ENCODE measurements at regions not wholly inside any gene's neighbourhood (a gene's known extent, or its start where the extent isn't known, plus 50 kb on each side); places are given as distances from the start of the nearest gene placed in this dataset.

- peaks cover 8 to 13% of the 10 kb centered on the region in 2 donors for H3K27me3 Mint-ChIP-seq (ENCODE audit: low read depth in 2 of 2)
- ATAC-seq: no peak
Measured at GRCh38 chr9:7516376-7516775, 283.2 kb downstream of the DMAC1 start.

GRCh38 chr9:7510199-7510598 is 289.4 kb downstream of the DMAC1 start:
- DNase-seq: no peak
- Mint-ChIP-seq H3K4me1 (no peaks in the 10 kb centered on the region), H3K36me3 (no peaks in the 10 kb centered on the region), H3K27ac (no peak overlapping the region), H3K4me3 (no peak overlapping the region), H3K9me3 (no peaks in the 10 kb centered on the region), H3K27me3 (ENCODE audit: low read depth in 2 of 2) (peaks cover 6 to 19% of the 10 kb centered on the region in 2 donors)
- Histone ChIP-seq H3K4me1 (ENCODE audit: control insufficient read depth, insufficient read depth, low read length) (no peaks in the 10 kb centered on the region), H3K27me3 (ENCODE audit: control insufficient read depth, insufficient read depth, low read length) (no peaks in the 10 kb centered on the region), H3K27ac (ENCODE audit: low read length) (no peak overlapping the region), H3K36me3 (ENCODE audit: control insufficient read depth, insufficient read depth, low read length) (no peaks in the 10 kb centered on the region), H3K4me3 (ENCODE audit: low read length) (no peak overlapping the region), H3K9me3 (ENCODE audit: control insufficient read depth, insufficient read depth, low read length) (no peaks in the 10 kb centered on the region)
- ATAC-seq: no peak
- intact Hi-C loops (cut with micrococcal nuclease): loop anchor here (10.0 kb wide), 1 partner anchor 65 kb away; no protein-coding TSS in a partner anchor
- WGBS (ENCODE audit: insufficient coverage): 83% methylated on average over 7 of the region's 7 CpGs
- TF ChIP-seq CTCF (IDR thresholded peaks at IDR 0.05): no peak

More at GRCh38 chr9:7516376-7516775, 283.2 kb downstream of the DMAC1 start:
- H3K4me1 ChIP-seq (ENCODE audit: control insufficient read depth, insufficient read depth, low read length): no peaks in the 10 kb centered on the region
- no peaks in the 10 kb centered on the region for H3K36me3 ChIP-seq (ENCODE audit: control insufficient read depth, insufficient read depth, low read length)
- intact Hi-C loops (cut with micrococcal nuclease): loop anchor here (10.0 kb wide), 1 partner anchor 58 kb away; no protein-coding TSS in a partner anchor
- TF ChIP-seq CTCF (IDR thresholded peaks at IDR 0.05): no peak
- Mint-ChIP-seq H3K4me3 (no peak overlapping the region), H3K36me3 (no peaks in the 10 kb centered on the region), H3K27ac (no peak overlapping the region), H3K9me3 (no peaks in the 10 kb centered on the region), H3K4me1 (no peaks in the 10 kb centered on the region)
- H3K27ac ChIP-seq (ENCODE audit: low read length): no peak overlapping the region
- no peaks in the 10 kb centered on the region for H3K9me3 ChIP-seq (ENCODE audit: control insufficient read depth, insufficient read depth, low read length)
- H3K27me3 ChIP-seq (ENCODE audit: control insufficient read depth, insufficient read depth, low read length): no peaks in the 10 kb centered on the region
- no peak overlapping the region for H3K4me3 ChIP-seq (ENCODE audit: low read length)
- WGBS (ENCODE audit: insufficient coverage): 100% methylated on average over 2 of the region's 2 CpGs
- DNase-seq: no peak

GRCh38 chr9:7509576-7510145 is 289.9 kb downstream of the DMAC1 start:
- no peak for TF ChIP-seq CTCF (IDR thresholded peaks at IDR 0.05)
- Mint-ChIP-seq H3K4me1 (no peaks in the 10 kb centered on the region), H3K4me3 (no peak overlapping the region), H3K27ac (no peak overlapping the region), H3K36me3 (no peaks in the 10 kb centered on the region), H3K9me3 (no peaks in the 10 kb centered on the region), H3K27me3 (ENCODE audit: low read depth in 2 of 2) (peaks cover 8 to 19% of the 10 kb centered on the region in 2 donors)
- Histone ChIP-seq H3K9me3 (ENCODE audit: control insufficient read depth, insufficient read depth, low read length) (no peaks in the 10 kb centered on the region), H3K27me3 (ENCODE audit: control insufficient read depth, insufficient read depth, low read length) (no peaks in the 10 kb centered on the region), H3K4me3 (ENCODE audit: low read length) (no peak overlapping the region), H3K36me3 (ENCODE audit: control insufficient read depth, insufficient read depth, low read length) (no peaks in the 10 kb centered on the region), H3K4me1 (ENCODE audit: control insufficient read depth, insufficient read depth, low read length) (no peaks in the 10 kb centered on the region), H3K27ac (ENCODE audit: low read length) (no peak overlapping the region)
- DNase-seq (no peak), ATAC-seq (no peak)
- WGBS (ENCODE audit: insufficient coverage): 83% methylated on average over 4 of the region's 7 CpGs
- intact Hi-C loops (cut with micrococcal nuclease): loop anchor here (10.0 kb wide), 1 partner anchor 65 kb away; no protein-coding TSS in a partner anchor

GRCh38 chr9:7508516-7508915 is 291.1 kb downstream of the DMAC1 start:
- TF ChIP-seq CTCF (IDR thresholded peaks at IDR 0.05): no peak
- no peak overlapping the region for H3K4me3 ChIP-seq (ENCODE audit: low read length)
- no peaks in the 10 kb centered on the region for H3K36me3 Mint-ChIP-seq
- ATAC-seq (no peak), DNase-seq (no peak)
- no peak overlapping the region for H3K27ac ChIP-seq (ENCODE audit: low read length)
- WGBS (ENCODE audit: insufficient coverage): 78% methylated on average over 1 of the region's 1 CpG
- H3K4me1 ChIP-seq (ENCODE audit: control insufficient read depth, insufficient read depth, low read length): no peaks in the 10 kb centered on the region
- H3K4me1 Mint-ChIP-seq: no peaks in the 10 kb centered on the region
- peaks cover 13 to 14% of the 10 kb centered on the region in 2 donors for H3K27me3 Mint-ChIP-seq (ENCODE audit: low read depth in 2 of 2)
- H3K27ac Mint-ChIP-seq: no peak overlapping the region
- H3K4me3 Mint-ChIP-seq: no peak overlapping the region
- no peaks in the 10 kb centered on the region for H3K9me3 Mint-ChIP-seq
- no peaks in the 10 kb centered on the region for H3K9me3 ChIP-seq (ENCODE audit: control insufficient read depth, insufficient read depth, low read length)
- intact Hi-C loops (cut with micrococcal nuclease): no loop called here
- H3K27me3 ChIP-seq (ENCODE audit: control insufficient read depth, insufficient read depth, low read length): no peaks in the 10 kb centered on the region
- no peaks in the 10 kb centered on the region for H3K36me3 ChIP-seq (ENCODE audit: control insufficient read depth, insufficient read depth, low read length)
